Neural crest cell (in vitro differentiated cells): ENCODE measurements at regions not wholly inside any gene's neighbourhood (a gene's known extent, or its start where the extent isn't known, plus 50 kb on each side); places are given as distances from the start of the nearest gene placed in this dataset.

Experiments used
- DNase-seq: peaks from one replicate; pipeline ENCODE4 v3.0.0; 2021; ENCODE audit warnings: low read depth, mixed read lengths, low spot score
- H3K27ac Mint-ChIP-seq: one replicate; pipeline ENCODE4 v1.8.0; 2021; ENCODE audit warnings: mild to moderate bottlenecking, mixed read lengths; ENCODE audit not compliant: unreplicated experiment
- H3K27me3 Mint-ChIP-seq: 2 replicates; pipeline ENCODE4 v1.8.0; 2021; ENCODE audit warnings: low read depth, mild to moderate bottlenecking, mixed read lengths
- H3K36me3 Mint-ChIP-seq: 2 replicates; pipeline ENCODE4 v1.8.0; 2021; ENCODE audit warnings: low read depth, mild to moderate bottlenecking, mixed read lengths
- H3K4me1 Mint-ChIP-seq: 2 replicates; pipeline ENCODE4 v1.8.0; 2021; ENCODE audit warnings: mixed read lengths
- H3K4me3 Mint-ChIP-seq: one replicate; pipeline ENCODE4 v1.8.0; 2021; ENCODE audit warnings: mild to moderate bottlenecking, mixed read lengths
- H3K9me3 Mint-ChIP-seq: 2 replicates; pipeline ENCODE4 v1.8.0; 2021; ENCODE audit warnings: mixed read lengths
- TF ChIP-seq, protein P1 (sequence below): fragments of 200-600 bp; sonication (generic); conservative IDR thresholded peaks from 2 replicates; pipeline ENCODE4 v1.5.0; 2021; ENCODE audit warnings: antibody characterized with exemption, mild to moderate bottlenecking

DNA sequence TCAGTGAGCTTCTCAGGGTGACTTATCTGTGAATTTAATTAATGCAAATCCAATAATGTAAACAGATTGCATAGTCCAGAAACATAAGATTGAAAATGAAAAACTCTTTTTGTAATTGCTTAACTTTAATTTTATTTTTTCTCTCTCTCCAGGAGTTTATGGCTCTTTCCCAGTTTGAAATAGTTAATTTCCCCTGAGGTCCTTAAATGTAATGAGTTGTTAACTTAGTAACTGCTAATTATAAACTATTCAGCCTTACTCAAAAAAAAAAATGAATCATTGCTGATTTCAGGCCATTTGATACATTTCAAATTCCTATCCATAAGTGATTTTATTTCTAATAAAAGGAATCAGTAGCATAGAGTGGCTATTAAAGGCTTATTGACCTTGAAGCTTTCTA lies 84.1 kb upstream of the TRPC4 start:
- H3K9me3 Mint-ChIP-seq, result peaks cover 2% of the 10 kb centered on the region
- no peak overlapping the region for H3K27ac Mint-ChIP-seq
- DNase-seq, result no peak
- no peaks in the 10 kb centered on the region for H3K4me1 Mint-ChIP-seq
- TF ChIP-seq, protein P1, sequence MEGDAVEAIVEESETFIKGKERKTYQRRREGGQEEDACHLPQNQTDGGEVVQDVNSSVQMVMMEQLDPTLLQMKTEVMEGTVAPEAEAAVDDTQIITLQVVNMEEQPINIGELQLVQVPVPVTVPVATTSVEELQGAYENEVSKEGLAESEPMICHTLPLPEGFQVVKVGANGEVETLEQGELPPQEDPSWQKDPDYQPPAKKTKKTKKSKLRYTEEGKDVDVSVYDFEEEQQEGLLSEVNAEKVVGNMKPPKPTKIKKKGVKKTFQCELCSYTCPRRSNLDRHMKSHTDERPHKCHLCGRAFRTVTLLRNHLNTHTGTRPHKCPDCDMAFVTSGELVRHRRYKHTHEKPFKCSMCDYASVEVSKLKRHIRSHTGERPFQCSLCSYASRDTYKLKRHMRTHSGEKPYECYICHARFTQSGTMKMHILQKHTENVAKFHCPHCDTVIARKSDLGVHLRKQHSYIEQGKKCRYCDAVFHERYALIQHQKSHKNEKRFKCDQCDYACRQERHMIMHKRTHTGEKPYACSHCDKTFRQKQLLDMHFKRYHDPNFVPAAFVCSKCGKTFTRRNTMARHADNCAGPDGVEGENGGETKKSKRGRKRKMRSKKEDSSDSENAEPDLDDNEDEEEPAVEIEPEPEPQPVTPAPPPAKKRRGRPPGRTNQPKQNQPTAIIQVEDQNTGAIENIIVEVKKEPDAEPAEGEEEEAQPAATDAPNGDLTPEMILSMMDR, result no peak
- no peaks in the 10 kb centered on the region for H3K36me3 Mint-ChIP-seq
- H3K27me3 Mint-ChIP-seq, result no peaks in the 10 kb centered on the region
- no peak overlapping the region for H3K4me3 Mint-ChIP-seq

DNA sequence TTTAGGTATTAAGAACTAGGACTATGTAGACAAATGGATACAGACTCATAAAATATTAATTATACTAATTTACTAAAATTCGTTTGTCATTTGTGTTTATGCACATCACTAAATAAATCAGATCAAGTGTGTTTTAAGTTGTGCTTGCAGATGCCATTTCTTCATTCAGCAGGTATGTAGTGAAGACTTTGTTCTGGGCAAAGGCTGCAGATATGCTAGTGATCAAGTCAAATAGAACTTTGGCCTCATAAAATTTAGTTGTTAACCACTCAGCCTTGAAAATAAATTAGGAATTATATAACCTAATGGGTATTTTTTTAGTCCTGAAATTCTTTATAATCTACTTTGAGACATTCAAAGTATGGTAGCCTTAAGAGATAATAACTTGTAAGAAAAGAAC lies 80.4 kb upstream of the TRPC4 start:
- no peaks in the 10 kb centered on the region for H3K36me3 Mint-ChIP-seq
- no peaks in the 10 kb centered on the region for H3K27me3 Mint-ChIP-seq
- no peaks in the 10 kb centered on the region for H3K4me1 Mint-ChIP-seq
- no peak for DNase-seq
- no peak overlapping the region for H3K4me3 Mint-ChIP-seq
- no peak overlapping the region for H3K27ac Mint-ChIP-seq
- TF ChIP-seq, protein P1, result no peak
- peaks cover 2% of the 10 kb centered on the region for H3K9me3 Mint-ChIP-seq

DNA sequence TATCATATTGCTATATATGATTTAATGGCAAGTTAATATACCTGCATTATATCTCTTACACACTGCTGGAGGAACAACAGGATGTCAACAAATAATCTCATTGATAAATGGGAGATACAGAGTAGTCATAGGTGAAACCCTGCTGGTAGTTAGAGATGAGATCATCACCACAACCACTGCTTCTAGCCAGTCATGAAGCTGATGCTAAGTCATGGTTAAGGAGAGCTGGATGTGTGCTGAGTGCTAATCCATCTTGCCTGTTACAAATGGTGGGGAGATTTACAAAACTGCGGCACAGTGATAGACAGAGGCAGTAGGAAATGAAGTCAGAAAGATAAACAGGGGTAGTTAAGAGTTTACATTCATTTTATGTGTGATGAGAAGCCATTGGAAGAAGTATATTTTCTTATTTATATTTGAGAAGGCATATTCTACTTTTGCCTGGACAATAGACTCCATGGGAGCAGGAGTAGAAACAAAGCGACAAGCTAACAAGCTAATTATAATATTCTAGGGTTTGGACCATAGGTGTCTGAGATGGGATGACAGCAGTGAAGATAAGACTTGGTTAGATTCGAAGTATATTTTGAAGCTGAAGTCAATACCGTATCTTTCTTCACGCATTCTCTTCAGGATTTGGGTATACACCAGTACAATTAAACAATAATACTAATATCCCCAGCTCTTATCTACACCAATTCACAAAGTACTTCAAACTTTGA lies 78.0 kb upstream of the TRPC4 start:
- no peaks in the 10 kb centered on the region for H3K36me3 Mint-ChIP-seq
- no peak overlapping the region for H3K27ac Mint-ChIP-seq
- no peak overlapping the region for H3K4me3 Mint-ChIP-seq
- H3K27me3 Mint-ChIP-seq, result no peaks in the 10 kb centered on the region
- TF ChIP-seq, protein P1, result no peak
- H3K4me1 Mint-ChIP-seq, result peaks cover 6% of the 10 kb centered on the region
- no peak for DNase-seq
- H3K9me3 Mint-ChIP-seq, result peaks cover 2% of the 10 kb centered on the region

DNA sequence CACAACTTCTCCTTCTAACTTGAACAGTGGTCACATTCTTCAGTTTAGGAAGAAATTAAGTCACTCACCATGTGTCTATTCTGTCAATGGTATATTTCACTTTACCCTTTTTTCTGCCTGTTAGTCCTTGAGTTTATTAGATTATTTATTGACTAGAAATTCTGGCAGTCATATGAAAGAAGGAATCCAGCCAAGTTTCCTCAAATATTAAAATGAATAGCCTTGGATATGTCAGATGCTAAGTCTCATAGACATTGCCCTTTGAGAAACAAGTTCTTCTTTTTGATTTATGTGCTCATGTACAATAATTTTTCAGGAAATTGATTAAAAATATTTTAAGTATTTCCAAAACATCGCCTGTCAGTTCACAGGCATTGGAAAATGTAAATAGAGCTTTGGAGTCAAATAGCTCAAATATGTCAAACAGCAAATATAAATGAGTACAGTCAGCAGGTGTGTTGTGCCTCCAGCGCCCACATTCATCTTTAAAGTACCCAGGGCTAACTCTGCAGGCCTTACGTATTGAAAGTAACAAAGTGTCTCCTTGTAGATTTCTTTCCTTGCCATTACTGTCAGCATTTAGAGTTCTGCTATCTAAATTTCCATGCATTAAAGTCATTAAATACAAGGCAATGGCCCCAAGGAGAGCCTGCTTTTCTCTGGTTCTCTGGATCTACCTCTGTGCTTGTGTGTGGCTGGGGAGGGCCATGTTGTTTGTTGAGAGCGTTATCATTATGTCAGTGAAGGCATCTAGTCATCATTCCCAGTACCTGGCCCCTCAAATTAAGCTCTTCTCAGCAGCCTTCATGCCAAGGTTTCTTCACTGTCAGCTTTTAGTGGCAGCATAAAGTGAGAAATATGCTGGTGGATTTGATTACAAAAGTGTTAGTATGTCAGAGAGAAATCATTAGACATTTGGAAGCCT lies 76.3 kb upstream of the TRPC4 start:
- Mint-ChIP-seq H3K4me1 (peaks cover 6% of the 10 kb centered on the region), H3K9me3 (no peaks in the 10 kb centered on the region), H3K27me3 (no peaks in the 10 kb centered on the region), H3K27ac (no peak overlapping the region), H3K4me3 (no peak overlapping the region), H3K36me3 (no peaks in the 10 kb centered on the region)
- DNase-seq, result no peak
- TF ChIP-seq, protein P1, result no peak

DNA sequence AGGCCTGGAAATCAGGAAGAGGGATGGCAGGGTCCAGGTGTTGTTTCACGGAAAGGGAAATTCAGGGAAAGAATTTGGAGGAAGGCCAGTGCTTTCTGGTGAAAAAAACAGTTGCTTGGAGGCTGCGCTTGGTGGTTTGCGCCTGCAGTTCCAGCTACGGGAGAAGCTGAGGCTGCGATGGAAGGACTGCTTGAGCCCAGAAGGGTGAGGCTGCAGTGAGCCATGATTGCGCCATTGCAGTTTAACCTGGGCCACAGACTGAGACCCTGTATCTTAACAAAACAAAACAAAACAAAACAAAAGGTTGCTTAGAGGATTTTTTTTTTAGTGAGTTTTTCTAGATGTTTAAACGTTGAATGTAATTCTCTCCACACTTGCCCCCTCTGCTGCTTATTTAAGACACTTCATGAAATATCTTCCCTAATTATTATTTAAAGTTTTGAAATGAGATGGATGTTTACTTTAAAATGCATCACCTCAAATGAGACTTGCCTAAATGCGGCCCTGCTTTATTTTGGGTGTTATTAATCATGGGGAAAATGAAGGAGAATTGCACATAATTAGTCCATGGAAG lies 75.4 kb upstream of the TRPC4 start:
- no peak for DNase-seq
- Mint-ChIP-seq H3K27ac (no peak overlapping the region), H3K4me3 (no peak overlapping the region), H3K9me3 (no peaks in the 10 kb centered on the region), H3K4me1 (peaks cover 6% of the 10 kb centered on the region), H3K36me3 (no peaks in the 10 kb centered on the region), H3K27me3 (no peaks in the 10 kb centered on the region)
- TF ChIP-seq, protein P1, result no peak
